Umbilical cord (tissue), 1 donor: ENCODE measurements at regions not wholly inside any gene's neighbourhood (a gene's known extent, or its start where the extent isn't known, plus 50 kb on each side); places are given as distances from the start of the nearest gene placed in this dataset.

ENCODE experiments used
- DNase-seq: peaks from one replicate; pipeline ENCODE4 v3.0.0-alpha.2; 2015; ENCODE audit warnings: low spot score

DNA sequence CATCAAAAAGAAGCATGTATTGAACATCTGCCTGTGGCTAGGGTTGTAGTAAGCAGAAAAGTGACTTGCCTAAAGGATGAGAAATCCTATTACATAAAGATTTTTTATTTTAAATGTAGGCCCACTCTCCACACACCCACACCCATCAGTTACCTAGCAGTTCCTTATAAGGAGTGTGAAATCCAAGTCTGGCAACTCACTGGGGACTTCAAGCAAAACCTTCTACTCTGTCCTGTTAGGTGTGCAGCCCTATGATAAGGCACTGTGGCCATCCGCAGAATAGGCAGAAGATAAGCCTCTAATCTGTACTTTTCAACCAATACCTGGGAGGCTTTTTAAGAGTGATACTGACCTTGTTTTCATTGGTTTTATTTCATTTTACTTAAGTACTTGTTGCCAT is 52.7 kb upstream of the TJP1 start:
- no peak for DNase-seq

DNA sequence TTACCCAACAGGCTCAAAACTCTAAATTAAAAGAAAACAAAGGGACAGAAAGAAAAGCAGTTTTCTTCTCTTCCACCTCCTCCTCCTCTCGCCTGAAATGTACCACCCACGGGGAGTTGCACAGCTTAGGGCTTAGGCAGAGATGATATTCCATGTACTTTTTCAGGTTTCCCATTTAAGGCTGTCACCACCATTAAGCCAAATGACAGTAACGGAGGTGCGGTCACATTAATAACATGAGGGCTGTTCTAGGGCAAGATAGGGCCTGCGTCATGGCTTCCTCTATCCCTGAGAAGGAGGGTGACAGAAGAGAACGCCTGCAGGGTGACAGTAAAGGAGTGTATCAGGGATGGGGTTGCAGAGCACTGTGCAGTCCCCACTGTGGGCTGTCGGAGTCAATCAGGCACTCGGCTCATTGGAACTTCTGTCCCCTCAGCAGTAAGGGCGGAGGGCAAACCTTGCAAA is 51.7 kb upstream of the TJP1 start:
- DNase-seq = no peak

GRCh38 chr15:29873264-29873663 is 51.0 kb upstream of the TJP1 start:
- DNase-seq = no peak

DNA sequence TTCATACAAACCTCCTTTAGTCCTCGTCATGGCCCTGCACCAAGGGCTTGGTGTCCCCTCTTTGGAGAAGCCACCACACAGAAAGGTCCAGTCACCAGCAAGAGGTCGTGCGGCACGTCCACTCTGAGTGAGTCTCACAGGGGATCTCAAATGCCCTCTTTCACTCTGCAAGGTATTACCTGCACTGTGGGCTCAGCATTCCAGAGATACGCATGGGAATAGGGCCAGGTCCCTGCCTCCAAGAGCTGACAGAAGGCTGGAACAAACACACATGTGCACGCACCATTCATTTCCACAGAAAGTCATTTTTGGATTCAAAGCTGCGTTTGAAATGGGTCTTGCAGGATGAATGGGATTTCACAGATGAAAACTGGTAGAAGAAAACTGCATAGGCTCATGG is 50.4 kb upstream of the TJP1 start:
- DNase-seq = no peak
